ENCODE measurements at regions not wholly inside any gene's neighbourhood (a gene's known extent, or its start where the extent isn't known, plus 50 kb on each side); places are given as distances from the start of the nearest gene placed in this dataset.

DNA sequence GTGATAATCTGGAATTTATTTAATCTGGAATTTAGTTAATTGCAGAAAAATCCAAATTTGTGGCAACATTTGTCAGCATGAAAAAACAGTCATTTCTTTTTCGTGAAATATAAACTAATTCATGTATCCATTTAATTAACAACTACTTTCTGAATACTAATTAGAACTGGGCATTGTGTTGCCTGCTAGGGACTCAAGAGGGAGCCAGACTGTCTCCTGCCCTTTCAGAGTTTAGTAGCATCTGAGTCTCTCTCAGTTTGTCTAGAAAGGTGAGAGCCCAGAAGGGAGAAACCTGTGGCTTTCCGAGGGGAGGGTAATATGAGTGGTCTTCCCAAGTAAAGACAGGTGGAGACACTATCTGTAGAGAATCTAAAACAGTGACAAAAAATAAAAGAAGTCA is 210.9 kb upstream of the HDDC2 start:
- TF ChIP-seq, protein P1, sequence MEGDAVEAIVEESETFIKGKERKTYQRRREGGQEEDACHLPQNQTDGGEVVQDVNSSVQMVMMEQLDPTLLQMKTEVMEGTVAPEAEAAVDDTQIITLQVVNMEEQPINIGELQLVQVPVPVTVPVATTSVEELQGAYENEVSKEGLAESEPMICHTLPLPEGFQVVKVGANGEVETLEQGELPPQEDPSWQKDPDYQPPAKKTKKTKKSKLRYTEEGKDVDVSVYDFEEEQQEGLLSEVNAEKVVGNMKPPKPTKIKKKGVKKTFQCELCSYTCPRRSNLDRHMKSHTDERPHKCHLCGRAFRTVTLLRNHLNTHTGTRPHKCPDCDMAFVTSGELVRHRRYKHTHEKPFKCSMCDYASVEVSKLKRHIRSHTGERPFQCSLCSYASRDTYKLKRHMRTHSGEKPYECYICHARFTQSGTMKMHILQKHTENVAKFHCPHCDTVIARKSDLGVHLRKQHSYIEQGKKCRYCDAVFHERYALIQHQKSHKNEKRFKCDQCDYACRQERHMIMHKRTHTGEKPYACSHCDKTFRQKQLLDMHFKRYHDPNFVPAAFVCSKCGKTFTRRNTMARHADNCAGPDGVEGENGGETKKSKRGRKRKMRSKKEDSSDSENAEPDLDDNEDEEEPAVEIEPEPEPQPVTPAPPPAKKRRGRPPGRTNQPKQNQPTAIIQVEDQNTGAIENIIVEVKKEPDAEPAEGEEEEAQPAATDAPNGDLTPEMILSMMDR (conservative IDR thresholded peaks at IDR 0.05; ENCODE audit: low read depth, low read length), result peak; percentile 54
- no peak for TF ChIP-seq EZH2 (IDR thresholded peaks at IDR 0.05; ENCODE audit: borderline replicate concordance, low read depth, low read length, poor library complexity, severe bottlenecking)
